T-cell (primary cell): ENCODE measurements at regions not wholly inside any gene's neighbourhood (a gene's known extent, or its start where the extent isn't known, plus 50 kb on each side); places are given as distances from the start of the nearest gene placed in this dataset.

ENCODE experiments used
- ATAC-seq, 4 experiments: fragments of 200-7000 bp in 3 of 4; fragments of 150-1000 bp in 1 of 4; cut with Tn5 transposase; replicated peaks in 1 of 4; 1 replicate in 3 of 4; 2 replicates in 1 of 4; pipeline ENCODE4 v1.10.0; 2021; ENCODE audit warnings: moderate library complexity in 3 of 4, mild to moderate bottlenecking in 2 of 4, moderate number of reproducible peaks in 1 of 4
- CTCF ChIA-PET, 2 donors: fragments of 300-600 bp; sonication (Branson Sonifier 250); formaldehyde crosslinking; loops; one replicate each; lab custom pipeline; 2022; ENCODE audit warnings: antibody characterized with exemption in 2 of 2; lab: Charles Lee
- POLR2A ChIA-PET, 2 donors: fragments of 300-600 bp; sonication (Branson Sonifier 250); formaldehyde crosslinking; loops; one replicate each; lab custom pipeline; 2022; ENCODE audit warnings: antibody characterized with exemption in 2 of 2; lab: Charles Lee
- DNase-seq, 35 experiments: peaks; one replicate each; pipeline versions ENCODE4 v3.0.0 to v3.0.0-alpha.2; 2013 to 2023
- H3K27ac ChIP-seq: one replicate; pipeline ENCODE4 v1.5.1; 2013; ENCODE audit warnings: low read length
- H3K27me3 ChIP-seq, 2 experiments: replicated peaks in 1 of 2; 1 replicate in 1 of 2; 2 replicates in 1 of 2; pipeline versions ENCODE4 v1.6.1 to v1.7.0; 2013; ENCODE audit warnings: low read length in 1 of 2, mixed read lengths in 1 of 2; ENCODE audit not compliant: control insufficient read depth in 2 of 2, insufficient read depth in 2 of 2; ENCODE audit errors: extremely low read depth in 1 of 2
- H3K36me3 ChIP-seq, 2 donors: 1 replicate in 1 of 2; 2 replicates in 1 of 2; pipeline versions ENCODE4 v1.6.1 to v1.7.0; 2013; ENCODE audit warnings: low read length in 1 of 2; ENCODE audit not compliant: control insufficient read depth in 2 of 2, insufficient read depth in 1 of 2; ENCODE audit errors: extremely low read depth in 1 of 2
- H3K4me1 ChIP-seq, 2 experiments: 1 replicate in 1 of 2; 2 replicates in 1 of 2; pipeline versions ENCODE4 v1.6.1 to v1.7.0; 2013; ENCODE audit warnings: low read length in 2 of 2, mixed read lengths in 1 of 2; ENCODE audit not compliant: insufficient read depth in 2 of 2, control insufficient read depth in 1 of 2; ENCODE audit errors: extremely low read depth in 1 of 2
- H3K4me3 ChIP-seq, 2 donors: 1 replicate in 1 of 2; 2 replicates in 1 of 2; pipeline versions ENCODE4 v1.5.1 to v1.7.0; 2013; ENCODE audit warnings: mild to moderate bottlenecking in 2 of 2, low read length in 1 of 2, moderate library complexity in 1 of 2; ENCODE audit not compliant: control insufficient read depth in 1 of 2; ENCODE audit errors: extremely low read depth in 1 of 2
- H3K9me3 ChIP-seq: 2 replicates; pipeline ENCODE4 v1.7.0; 2013
- H3K27ac Mint-ChIP-seq, 2 donors: one replicate each; pipeline ENCODE4 v1.8.0; 2020 to 2021; ENCODE audit warnings: mild to moderate bottlenecking in 2 of 2, mixed read lengths in 2 of 2
- H3K27me3 Mint-ChIP-seq, 2 donors: one replicate each; pipeline ENCODE4 v1.8.0; 2021 to 2022; ENCODE audit warnings: mixed read lengths in 2 of 2
- H3K36me3 Mint-ChIP-seq: one replicate; pipeline ENCODE4 v1.8.0; 2021; ENCODE audit warnings: mixed read lengths
- H3K4me1 Mint-ChIP-seq, 3 donors: one replicate each; pipeline ENCODE4 v1.8.0; 2020 to 2022; ENCODE audit warnings: mixed read lengths in 3 of 3, mild to moderate bottlenecking in 1 of 3
- H3K4me3 Mint-ChIP-seq, 3 donors: one replicate each; pipeline ENCODE4 v1.8.0; 2020 to 2022; ENCODE audit warnings: mild to moderate bottlenecking in 3 of 3, mixed read lengths in 3 of 3, moderate library complexity in 3 of 3
- H3K9me3 Mint-ChIP-seq, 3 donors: one replicate each; pipeline ENCODE4 v1.8.0; 2020 to 2022; ENCODE audit warnings: mixed read lengths in 3 of 3
- WGBS: methylation state at CpG from one replicate; pipeline ENCODE4 v1.1.5; 2013; ENCODE audit warnings: missing lambda C conversion rate; ENCODE audit not compliant: insufficient coverage; 5-methylcytosine and 5-hydroxymethylcytosine counted together

DNA sequence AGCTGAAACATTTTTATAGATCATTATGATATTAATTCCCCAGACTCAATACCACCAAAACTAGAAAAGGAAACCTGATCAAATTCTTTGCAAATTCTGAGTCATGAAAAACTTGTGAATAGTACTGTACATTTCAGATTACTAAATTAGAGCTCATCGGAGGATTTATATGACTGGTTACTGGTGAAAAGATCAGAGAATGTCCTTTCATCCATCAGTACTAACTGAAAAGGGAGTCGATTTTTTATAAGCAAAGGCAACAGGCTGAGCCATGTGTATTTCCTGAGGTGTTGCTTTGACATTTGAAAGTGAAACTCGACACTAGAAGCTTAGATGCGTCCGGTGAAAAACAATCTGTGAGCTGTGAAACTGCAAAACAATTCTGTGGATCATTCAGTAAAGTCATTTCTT is 155.7 kb downstream of the TNFSF18 start:
- CTCF ChIA-PET: interaction anchor here (0.5 to 1.8 kb wide), 7 partner anchors 66 to 153 kb away, joined by 3 to 8 read pairs (median 4); no protein-coding TSS in a partner anchor
- DNase-seq: peak in 9 of 35 experiments; percentile 1 to 65 (median 17)
- Mint-ChIP-seq H3K4me3 (peak overlapping the region; percentile 46 to 76 (median 59)), H3K36me3 (no peaks in the 10 kb centered on the region), H3K9me3 (peaks cover 0 to 7% (median 0%) of the 10 kb centered on the region in 3 donors), H3K27ac (peak overlapping the region; percentile 91 to 98), H3K4me1 (peaks cover 40 to 47% (median 47%) of the 10 kb centered on the region in 3 donors), H3K27me3 (no peaks in the 10 kb centered on the region)
- Histone ChIP-seq H3K27me3 (no peaks in the 10 kb centered on the region), H3K27ac (peak overlapping the region; percentile 82), H3K4me3 (peak overlapping the region in 1 of 2 donors; percentile 26), H3K36me3 (no peaks in the 10 kb centered on the region), H3K9me3 (no peaks in the 10 kb centered on the region), H3K4me1 (peaks cover 5 to 25% of the 10 kb centered on the region in 2 experiments)
- peak; percentile 88 to 93 (median 89) for ATAC-seq
- POLR2A ChIA-PET: interaction anchor here (0.6 to 0.7 kb wide), 4 partner anchors 49 to 1102 kb away, joined by 3 to 6 read pairs (median 5); no protein-coding TSS in a partner anchor
- no CpG with 5 or more reads among the region's 5 CpGs for WGBS

DNA sequence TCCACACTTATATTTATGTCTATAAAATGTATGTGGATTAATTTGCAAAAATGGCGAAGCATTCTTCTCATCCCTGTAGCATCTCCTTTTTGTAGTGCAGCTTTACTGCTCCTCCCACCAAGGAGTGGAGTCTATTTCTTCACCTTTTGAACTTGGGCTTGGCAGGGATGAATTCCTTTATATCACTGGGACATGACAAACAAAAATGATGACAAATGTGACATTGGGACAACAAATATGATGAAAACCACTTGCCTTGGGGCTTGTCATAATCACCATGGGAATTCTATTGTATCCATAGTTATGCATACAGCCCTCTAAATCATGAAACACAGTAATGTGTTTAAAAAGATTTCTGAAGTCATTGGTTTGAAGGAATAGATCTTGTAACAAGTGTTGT is 155.0 kb downstream of the TNFSF18 start:
- Histone ChIP-seq H3K9me3 (no peaks in the 10 kb centered on the region), H3K27me3 (no peaks in the 10 kb centered on the region), H3K4me1 (peaks cover 5 to 27% of the 10 kb centered on the region in 2 experiments), H3K4me3 (no peak overlapping the region), H3K36me3 (no peaks in the 10 kb centered on the region), H3K27ac (peak overlapping the region; percentile 82)
- Mint-ChIP-seq H3K27ac (peak overlapping the region; percentile 91 to 98), H3K36me3 (no peaks in the 10 kb centered on the region), H3K4me3 (peak overlapping the region in 2 of 3 donors; percentile 18 to 59), H3K4me1 (peaks cover 46 to 54% (median 53%) of the 10 kb centered on the region in 3 donors), H3K9me3 (peaks cover 0 to 7% (median 0%) of the 10 kb centered on the region in 3 donors), H3K27me3 (no peaks in the 10 kb centered on the region)
- ChIA-PET CTCF (interaction anchor here (0.5 to 1.6 kb wide), 5 partner anchors 67 to 154 kb away, joined by 3 to 8 read pairs (median 4); no protein-coding TSS in a partner anchor), POLR2A (interaction anchor here (0.6 to 0.7 kb wide), 3 partner anchors 50 to 1101 kb away, joined by 4 to 6 read pairs (median 6); no protein-coding TSS in a partner anchor)
- WGBS: no CpG with 5 or more reads among the region's 1 CpG
- DNase-seq (no peak), ATAC-seq (no peak)

DNA sequence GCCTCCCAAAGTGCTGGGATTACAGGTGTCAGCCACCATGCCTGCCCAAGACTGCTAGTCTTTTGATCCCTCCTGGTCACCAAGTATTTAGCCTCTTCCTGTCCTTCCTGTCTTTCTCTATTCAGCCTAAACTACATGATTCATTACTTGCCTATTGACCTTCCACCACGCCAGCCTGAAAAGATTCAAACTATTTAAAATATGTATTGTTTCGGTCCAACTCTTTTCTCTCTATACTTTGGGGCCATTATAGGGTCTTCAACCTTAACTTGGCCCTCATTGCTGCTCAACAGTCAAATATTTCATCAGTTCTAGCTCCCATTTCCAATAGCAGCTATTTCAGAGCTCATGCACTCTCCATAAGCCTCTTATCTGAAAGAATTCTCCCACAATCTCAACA is 153.0 kb downstream of the TNFSF18 start:
- no peak for ATAC-seq
- Mint-ChIP-seq H3K27me3 (no peaks in the 10 kb centered on the region), H3K4me1 (peaks cover 51 to 60% (median 59%) of the 10 kb centered on the region in 3 donors), H3K36me3 (no peaks in the 10 kb centered on the region), H3K27ac (peak overlapping the region in 1 of 2 donors; percentile 1), H3K9me3 (peaks cover 0 to 7% (median 0%) of the 10 kb centered on the region in 3 donors), H3K4me3 (no peak overlapping the region)
- Histone ChIP-seq H3K27ac (no peak overlapping the region), H3K4me3 (no peak overlapping the region), H3K27me3 (no peaks in the 10 kb centered on the region), H3K36me3 (no peaks in the 10 kb centered on the region), H3K4me1 (peaks cover 5 to 27% of the 10 kb centered on the region in 2 experiments), H3K9me3 (no peaks in the 10 kb centered on the region)
- no peak for DNase-seq
- WGBS: 88% methylated on average over 1 of the region's 2 CpGs
- ChIA-PET POLR2A (no interaction called here), CTCF (no interaction called here)

DNA sequence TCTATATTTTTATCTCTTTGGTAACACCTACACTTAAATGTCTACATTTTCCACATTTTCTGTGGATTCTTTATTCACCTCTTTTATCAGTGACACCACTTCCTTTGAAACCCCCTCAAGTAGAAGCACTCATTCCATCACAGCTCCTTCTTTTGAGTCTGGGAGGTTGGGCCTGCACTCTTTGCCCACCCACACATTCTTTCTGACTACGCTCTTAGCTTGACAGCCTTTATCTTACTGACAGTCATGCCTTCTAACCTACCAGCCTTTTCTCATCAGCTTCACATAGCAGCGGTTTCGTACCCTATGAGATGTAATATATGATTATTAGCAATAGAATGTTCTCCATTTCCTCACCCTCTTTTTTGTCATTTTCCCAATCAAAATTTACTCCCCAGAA is 151.9 kb downstream of the TNFSF18 start:
- no peaks in the 10 kb centered on the region for H3K27me3 Mint-ChIP-seq

DNA sequence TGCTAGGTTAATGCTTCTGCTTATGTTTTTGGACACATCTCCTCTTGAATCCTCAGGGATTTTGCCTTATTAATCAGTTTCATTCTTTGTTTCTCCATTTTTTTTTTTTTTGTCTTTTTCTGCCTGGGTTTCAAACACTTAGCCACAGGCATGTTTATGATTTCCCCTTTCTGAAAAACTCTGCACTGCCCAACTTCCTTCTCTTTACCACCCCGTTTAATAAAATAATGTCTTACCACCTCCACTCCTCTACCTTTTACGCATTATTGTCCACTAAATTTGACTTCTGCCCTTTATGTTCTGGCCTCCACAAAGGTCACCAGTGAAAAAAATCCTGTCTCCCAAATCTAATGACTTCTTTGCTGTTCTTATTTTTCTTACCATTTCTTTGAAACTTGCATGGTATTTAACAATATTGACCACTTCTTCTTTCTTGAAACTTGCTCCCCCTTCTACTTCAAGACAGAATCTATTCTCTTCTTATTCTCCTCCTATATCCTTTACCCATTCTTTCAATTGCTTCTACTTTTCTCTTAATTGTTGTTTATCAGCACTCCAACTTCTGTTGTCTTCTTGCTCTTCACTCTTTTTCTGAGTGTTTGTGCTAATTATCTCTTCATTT is 150.3 kb downstream of the TNFSF18 start:
- peaks cover 0 to 7% (median 0%) of the 10 kb centered on the region in 3 donors for H3K9me3 Mint-ChIP-seq
- POLR2A ChIA-PET: no interaction called here
- DNase-seq (no peak), ATAC-seq (no peak)
- Histone ChIP-seq H3K4me3 (no peak overlapping the region), H3K4me1 (peaks cover 0 to 16% of the 10 kb centered on the region in 2 experiments), H3K36me3 (no peaks in the 10 kb centered on the region), H3K27ac (no peak overlapping the region), H3K9me3 (no peaks in the 10 kb centered on the region), H3K27me3 (no peaks in the 10 kb centered on the region)
- H3K4me1 Mint-ChIP-seq: peaks cover 31 to 48% (median 37%) of the 10 kb centered on the region in 3 donors
- H3K27me3 Mint-ChIP-seq: no peaks in the 10 kb centered on the region
- 65% methylated on average over 2 of the region's 2 CpGs for WGBS
- H3K36me3 Mint-ChIP-seq: no peaks in the 10 kb centered on the region
- H3K4me3 Mint-ChIP-seq: no peak overlapping the region
- CTCF ChIA-PET: no interaction called here
- peak overlapping the region; percentile 11 to 64 for H3K27ac Mint-ChIP-seq

More for the DNA sequence above, 151.9 kb downstream of the TNFSF18 start:
- H3K4me3 ChIP-seq: no peak overlapping the region
- POLR2A ChIA-PET: no interaction called here
- Mint-ChIP-seq H3K27ac (peak overlapping the region; percentile 27 to 30), H3K4me1 (peaks cover 45 to 60% (median 49%) of the 10 kb centered on the region in 3 donors), H3K4me3 (no peak overlapping the region), H3K36me3 (no peaks in the 10 kb centered on the region), H3K9me3 (peaks cover 0 to 7% (median 0%) of the 10 kb centered on the region in 3 donors)
- H3K27ac ChIP-seq: no peak overlapping the region
- no peaks in the 10 kb centered on the region for H3K9me3 ChIP-seq
- WGBS: no CpG with 5 or more reads among the region's 3 CpGs
- peaks cover 5 to 27% of the 10 kb centered on the region in 2 experiments for H3K4me1 ChIP-seq
- H3K36me3 ChIP-seq: no peaks in the 10 kb centered on the region
- H3K27me3 ChIP-seq: no peaks in the 10 kb centered on the region
- ATAC-seq: no peak
- CTCF ChIA-PET: no interaction called here
- no peak for DNase-seq

DNA sequence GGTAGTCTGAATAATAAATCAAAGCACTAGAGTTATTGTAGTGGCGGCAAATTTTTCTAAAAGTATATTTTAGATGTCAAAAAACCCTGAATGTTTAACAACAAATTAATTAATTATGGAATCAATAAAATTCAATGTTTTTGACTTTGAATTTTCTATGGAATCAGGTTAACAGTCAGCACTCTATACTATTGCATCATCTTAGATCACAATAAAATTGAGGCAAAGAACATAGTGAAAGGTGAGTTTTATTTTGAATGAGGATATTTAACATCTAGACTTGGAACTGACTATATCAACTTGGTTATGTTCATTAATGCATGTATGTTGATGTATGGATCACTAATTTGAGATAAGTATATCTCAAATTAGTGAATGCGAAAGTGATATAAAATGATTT is 148.5 kb downstream of the TNFSF18 start:
- H3K27me3 Mint-ChIP-seq: no peaks in the 10 kb centered on the region
- peaks cover 5 to 24% of the 10 kb centered on the region in 2 experiments for H3K4me1 ChIP-seq
- H3K27me3 ChIP-seq: no peaks in the 10 kb centered on the region
- H3K27ac ChIP-seq: no peak overlapping the region
- H3K9me3 ChIP-seq: no peaks in the 10 kb centered on the region
- H3K27ac Mint-ChIP-seq: no peak overlapping the region
- peaks cover 39 to 55% (median 44%) of the 10 kb centered on the region in 3 donors for H3K4me1 Mint-ChIP-seq
- ChIA-PET CTCF (no interaction called here), POLR2A (no interaction called here)
- ATAC-seq: no peak
- H3K36me3 Mint-ChIP-seq: no peaks in the 10 kb centered on the region
- H3K4me3 Mint-ChIP-seq: no peak overlapping the region
- H3K4me3 ChIP-seq: no peak overlapping the region
- DNase-seq: no peak
- no CpG with 5 or more reads among the region's 2 CpGs for WGBS
- H3K36me3 ChIP-seq: no peaks in the 10 kb centered on the region
- peaks cover 0 to 7% (median 0%) of the 10 kb centered on the region in 3 donors for H3K9me3 Mint-ChIP-seq
